ENCODE measurements at regions not wholly inside any gene's neighbourhood (a gene's known extent, or its start where the extent isn't known, plus 50 kb on each side); places are given as distances from the start of the nearest gene placed in this dataset.
A peak's percentile ranks its signal among the peaks of the same experiment; 100 is the strongest.

DNA sequence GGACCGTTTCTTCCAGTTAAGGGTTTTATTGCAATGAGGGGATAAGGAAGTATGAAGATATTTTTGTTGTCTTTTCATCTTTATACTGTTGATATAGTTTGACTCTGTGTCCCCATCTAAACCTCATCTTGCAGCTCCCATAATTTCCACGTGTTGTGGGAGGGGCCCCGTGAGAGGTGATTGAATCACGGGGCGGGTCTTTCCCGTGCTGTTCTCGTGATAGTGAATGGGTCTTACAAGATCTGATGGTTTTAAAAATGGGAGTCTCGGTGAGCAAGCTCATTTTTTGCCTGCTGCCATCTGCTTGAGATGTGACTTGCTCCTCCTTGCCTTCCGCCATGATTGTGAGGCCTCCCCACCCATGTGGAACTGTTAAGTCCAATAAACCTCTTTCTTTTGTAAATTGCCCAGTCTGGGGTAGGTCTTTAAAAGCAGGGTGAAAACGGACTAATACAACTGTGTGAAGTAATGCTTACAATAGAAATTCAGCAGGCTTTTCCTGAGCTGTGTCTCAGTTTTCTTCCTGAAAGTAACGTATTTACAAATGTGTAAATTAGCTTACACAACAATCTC is 377.3 kb downstream of the SIPA1L2 start:
- H3K4me1 ChIP-seq: no peaks in the 10 kb centered on the region
- H3K27me3 ChIP-seq: no peaks in the 10 kb centered on the region
- DNase-seq (no peak), ATAC-seq (no peak)
- no peak overlapping the region for H3K27ac ChIP-seq
- intact Hi-C loops (cut with DNase I): no loop called here
- H3K36me3 ChIP-seq: no peaks in the 10 kb centered on the region
- no peaks in the 10 kb centered on the region for H3K9me3 ChIP-seq
- TF ChIP-seq, protein P1, sequence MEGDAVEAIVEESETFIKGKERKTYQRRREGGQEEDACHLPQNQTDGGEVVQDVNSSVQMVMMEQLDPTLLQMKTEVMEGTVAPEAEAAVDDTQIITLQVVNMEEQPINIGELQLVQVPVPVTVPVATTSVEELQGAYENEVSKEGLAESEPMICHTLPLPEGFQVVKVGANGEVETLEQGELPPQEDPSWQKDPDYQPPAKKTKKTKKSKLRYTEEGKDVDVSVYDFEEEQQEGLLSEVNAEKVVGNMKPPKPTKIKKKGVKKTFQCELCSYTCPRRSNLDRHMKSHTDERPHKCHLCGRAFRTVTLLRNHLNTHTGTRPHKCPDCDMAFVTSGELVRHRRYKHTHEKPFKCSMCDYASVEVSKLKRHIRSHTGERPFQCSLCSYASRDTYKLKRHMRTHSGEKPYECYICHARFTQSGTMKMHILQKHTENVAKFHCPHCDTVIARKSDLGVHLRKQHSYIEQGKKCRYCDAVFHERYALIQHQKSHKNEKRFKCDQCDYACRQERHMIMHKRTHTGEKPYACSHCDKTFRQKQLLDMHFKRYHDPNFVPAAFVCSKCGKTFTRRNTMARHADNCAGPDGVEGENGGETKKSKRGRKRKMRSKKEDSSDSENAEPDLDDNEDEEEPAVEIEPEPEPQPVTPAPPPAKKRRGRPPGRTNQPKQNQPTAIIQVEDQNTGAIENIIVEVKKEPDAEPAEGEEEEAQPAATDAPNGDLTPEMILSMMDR (IDR thresholded peaks at IDR 0.05): no peak
- no peak overlapping the region for H3K4me3 ChIP-seq

DNA sequence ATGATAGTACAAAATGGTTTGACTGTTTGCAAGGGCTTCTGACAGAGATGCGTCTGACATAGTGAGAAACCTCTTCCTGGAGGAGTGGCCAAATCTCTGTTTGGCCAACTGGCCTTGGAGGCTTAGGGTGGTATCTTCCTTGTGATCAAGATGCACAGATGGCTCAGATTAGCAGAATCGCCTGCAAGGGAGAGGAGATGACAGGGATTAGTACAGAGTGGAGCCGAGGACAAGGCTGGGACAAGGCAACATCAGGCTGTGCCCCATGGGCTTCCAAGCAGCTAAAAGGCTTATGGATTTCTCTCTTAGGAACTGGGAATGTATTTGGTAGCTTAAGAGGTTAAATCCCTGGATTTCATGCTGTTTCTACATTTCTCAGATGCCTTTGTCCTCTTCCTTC is 379.1 kb downstream of the SIPA1L2 start:
- DNase-seq (no peak), ATAC-seq (no peak)
- Histone ChIP-seq H3K4me3 (no peak overlapping the region), H3K36me3 (no peaks in the 10 kb centered on the region), H3K4me1 (no peaks in the 10 kb centered on the region), H3K27me3 (no peaks in the 10 kb centered on the region), H3K27ac (no peak overlapping the region), H3K9me3 (no peaks in the 10 kb centered on the region)
- TF ChIP-seq, protein P1 (IDR thresholded peaks at IDR 0.05): no peak
- intact Hi-C loops (cut with DNase I): no loop called here

DNA sequence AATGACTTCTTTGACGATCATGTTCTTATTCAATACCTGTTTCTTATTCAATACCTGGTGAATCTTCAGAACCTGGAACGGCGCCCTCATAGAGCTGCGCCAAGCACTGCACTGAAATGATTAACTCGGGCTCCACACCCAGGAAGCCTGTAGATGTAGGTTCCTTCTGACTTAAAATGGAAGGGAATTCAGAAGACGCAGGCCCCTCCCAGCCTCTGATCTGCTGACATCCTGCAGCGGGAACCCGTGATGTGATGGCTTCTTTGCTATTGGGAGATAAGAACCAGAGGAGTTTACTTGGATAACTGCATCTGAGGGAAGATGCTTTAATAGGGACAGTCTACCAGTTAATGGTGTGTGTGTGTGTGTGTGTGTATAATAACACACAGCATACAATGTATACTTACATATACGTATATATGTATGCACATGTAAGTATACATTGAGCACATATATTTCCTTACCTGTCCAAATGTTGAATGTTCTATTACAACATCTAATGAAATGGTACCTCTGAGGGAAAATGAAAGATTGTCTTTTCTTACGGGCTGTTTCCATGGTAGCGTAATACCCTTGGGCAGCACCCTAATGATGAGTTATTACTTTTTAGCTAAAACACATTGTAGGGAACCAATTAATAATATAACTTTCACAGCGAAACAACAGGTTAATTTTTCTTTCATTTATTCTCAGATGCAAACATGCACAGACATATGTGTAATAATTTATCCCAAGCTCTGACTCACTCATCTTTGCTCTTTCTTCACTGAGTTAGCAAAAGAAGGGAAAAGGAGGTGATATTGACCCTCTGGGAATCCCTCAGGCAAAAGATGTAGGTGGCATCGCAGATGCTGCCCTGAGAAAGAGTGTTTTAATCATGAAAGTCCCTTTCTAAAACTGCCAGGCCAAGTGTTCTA is 379.8 kb downstream of the SIPA1L2 start:
- Histone ChIP-seq H3K4me1 (no peaks in the 10 kb centered on the region), H3K4me3 (no peak overlapping the region), H3K36me3 (no peaks in the 10 kb centered on the region), H3K9me3 (no peaks in the 10 kb centered on the region), H3K27ac (no peak overlapping the region), H3K27me3 (no peaks in the 10 kb centered on the region)
- ATAC-seq (no peak), DNase-seq (no peak)
- TF ChIP-seq, protein P1 (IDR thresholded peaks at IDR 0.05): no peak
- intact Hi-C loops (cut with DNase I): no loop called here

DNA sequence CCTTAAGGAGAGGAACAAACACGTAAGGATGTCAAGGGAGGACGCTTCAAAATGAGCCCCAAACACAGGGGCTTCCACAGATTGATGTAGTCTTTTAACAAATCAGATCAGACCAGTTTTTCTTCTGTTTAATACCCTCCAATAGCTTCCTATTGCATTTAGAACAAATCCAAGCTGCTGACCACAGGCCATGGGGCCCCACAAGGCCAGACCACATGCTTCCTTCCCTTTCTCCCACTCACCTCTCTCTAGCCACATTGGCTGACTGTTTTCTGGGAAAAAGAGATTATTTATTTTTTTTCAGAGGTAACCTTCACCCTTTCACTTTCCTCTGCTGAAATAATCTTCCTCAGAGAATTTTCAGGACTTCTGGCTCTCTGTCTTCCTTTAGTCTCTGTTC is 380.6 kb downstream of the SIPA1L2 start:
- H3K36me3 ChIP-seq: no peaks in the 10 kb centered on the region
- DNase-seq (no peak), ATAC-seq (peak; percentile 85)
- H3K4me3 ChIP-seq: no peak overlapping the region
- no peak overlapping the region for H3K27ac ChIP-seq
- intact Hi-C loops (cut with DNase I): no loop called here
- H3K4me1 ChIP-seq: no peaks in the 10 kb centered on the region
- H3K9me3 ChIP-seq: no peaks in the 10 kb centered on the region
- H3K27me3 ChIP-seq: no peaks in the 10 kb centered on the region
- TF ChIP-seq, protein P1 (IDR thresholded peaks at IDR 0.05): no peak

DNA sequence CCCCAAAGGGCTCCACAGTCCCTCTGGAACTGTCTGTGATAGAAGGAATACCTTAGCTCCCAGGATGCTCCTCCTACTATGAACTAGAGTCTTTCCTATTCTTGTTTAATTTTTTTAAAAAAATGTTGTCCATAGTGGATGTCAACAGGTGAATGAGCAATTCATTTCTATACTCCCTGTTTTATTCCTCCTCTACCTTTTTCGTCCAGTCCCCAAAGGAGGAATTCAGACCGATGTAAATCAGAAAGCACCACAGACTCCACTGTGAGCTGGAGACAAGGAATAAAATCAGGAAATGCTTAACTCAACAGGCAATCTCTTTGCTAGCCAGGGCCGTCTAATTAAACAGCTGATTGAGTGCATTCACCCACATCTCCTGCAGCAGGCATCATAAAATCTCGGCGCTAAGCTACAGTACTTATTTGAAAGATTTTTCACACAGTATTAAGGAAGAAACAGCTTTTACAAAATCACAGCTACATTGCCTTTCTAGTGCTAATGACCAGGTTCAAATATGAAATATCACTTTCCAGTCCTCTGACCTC is 381.6 kb downstream of the SIPA1L2 start:
- Histone ChIP-seq H3K27ac (no peak overlapping the region), H3K9me3 (no peaks in the 10 kb centered on the region), H3K36me3 (no peaks in the 10 kb centered on the region), H3K27me3 (no peaks in the 10 kb centered on the region), H3K4me1 (no peaks in the 10 kb centered on the region), H3K4me3 (no peak overlapping the region)
- DNase-seq (no peak), ATAC-seq (no peak)
- TF ChIP-seq, protein P1 (IDR thresholded peaks at IDR 0.05): no peak
- intact Hi-C loops (cut with DNase I): no loop called here

Data from upper lobe of right lung (tissue), 1 donor.